ENCODE measurements at regions not wholly inside any gene's neighbourhood (a gene's known extent, or its start where the extent isn't known, plus 50 kb on each side); places are given as distances from the start of the nearest gene placed in this dataset.

- Histone ChIP-seq H3K56ac (ENCODE audit: extremely low read depth, insufficient read depth, low read length) (no peak overlapping the region), H4K5ac (ENCODE audit: low read depth, low read length) (no peak overlapping the region), H2BK120ac (ENCODE audit: low read depth, low read length) (no peak overlapping the region; the same call in 1 of the 2 replicates), H4K20me1 (ENCODE audit: insufficient read depth, low read length) (no peaks in the 10 kb centered on the region), H2AK5ac (ENCODE audit: low read depth, low read length) (no peak overlapping the region), H3K4ac (ENCODE audit: low read depth, low read length) (no peak overlapping the region), H3K9ac (ENCODE audit: low read depth, low read length) (no peak overlapping the region), H3K18ac (ENCODE audit: low read depth, low read length) (no peak overlapping the region; the same call in 1 of the 2 replicates), H3K36me3 (ENCODE audit: control insufficient read depth, insufficient read depth, low read length) (no peaks in the 10 kb centered on the region), H3K27me3 (ENCODE audit: control insufficient read depth, insufficient read depth, low read length) (peaks cover 5% of the 10 kb centered on the region), H4K91ac (ENCODE audit: insufficient read depth, low read depth, low read length) (no peak overlapping the region), H2BK5ac (ENCODE audit: low read depth, low read length, poor library complexity, severe bottlenecking) (no peak overlapping the region), H3K14ac (replicated peaks; ENCODE audit: low read depth, low read length) (no peak overlapping the region), H3K79me1 (ENCODE audit: low read depth in 1 of 2, low read length in 2 of 2) (no peaks in the 10 kb centered on the region), H3K4me3 (ENCODE audit: insufficient read depth, low read depth, low read length) (no peak overlapping the region), H3K23ac (ENCODE audit: low read depth, low read length) (no peak overlapping the region), H4K8ac (ENCODE audit: low read depth in 2 of 2, low read length in 2 of 2) (no peak overlapping the region), H2BK15ac (ENCODE audit: low read depth, low read length) (no peak overlapping the region), H2AK9ac (replicated peaks; ENCODE audit: low read depth, low read length, poor library complexity) (no peak overlapping the region), H3K27ac (ENCODE audit: insufficient read depth, low read length) (no peak overlapping the region), H3K9me1 (ENCODE audit: insufficient read depth, low read length) (0 out of 2 replicates have a peak, but pooled peaks cover 4% of the 10 kb centered on the region), H3K4me2 (ENCODE audit: low read depth, low read length) (no peak overlapping the region), H3K4me1 (ENCODE audit: control insufficient read depth, insufficient read depth, low read length) (peaks cover 5% of the 10 kb centered on the region; the same call in 1 of the 2 replicates), H2AFZ (replicated peaks; ENCODE audit: low read length, poor library complexity) (peak overlapping the region; percentile 33), H3K9me3 (ENCODE audit: control insufficient read depth, insufficient read depth, low read length) (no peaks in the 10 kb centered on the region), H2BK20ac (ENCODE audit: low read depth, low read length) (peak overlapping the region; percentile 50; the same call in 1 of the 2 replicates)
- DNase-seq: peak; percentile 18
- BruUV-seq (replicated peaks): no TSS peak
- CTCF ChIA-PET: no interaction called here
- POLR2A ChIA-PET (ENCODE audit: unreplicated experiment): no interaction called here
- intact Hi-C loops (cut with micrococcal nuclease): loop anchor here (10.0 kb wide), 2 partner anchors 409 to 679 kb away; partner anchors contain the start of gene KLF4
- dilution Hi-C loops (cut with HindIII; ENCODE audit: low sequenced_read_pairs, unreplicated experiment): no loop called here
- in situ Hi-C loops (cut with MboI; ENCODE audit: low sequenced_read_pairs): no loop called here
- 83% methylated on average over 4 of the region's 6 CpGs; no CpG with 5 or more reads in 1 of the 2 experiments for WGBS, 2 experiments (ENCODE audit: extremely low coverage in 2 of 2, insufficient read length in 1 of 2)
- TF ChIP-seq MAFK (IDR thresholded peaks at IDR 0.05; ENCODE audit: low read depth, low read length) (peak; percentile 82), NFE2L2 (IDR thresholded peaks at IDR 0.05; ENCODE audit: low read depth, low read length) (peak; percentile 94), CTCF (conservative IDR thresholded peaks at IDR 0.05; ENCODE audit: low read depth, low read length) (no peak)
- peak; percentile 48 for ATAC-seq (ENCODE audit: low read depth)
Observed at GRCh38 chr9:108163321-108164005, 673.9 kb upstream of the KLF4 start.
